ENCODE measurements at regions not wholly inside any gene's neighbourhood (a gene's known extent, or its start where the extent isn't known, plus 50 kb on each side); places are given as distances from the start of the nearest gene placed in this dataset.

DNA sequence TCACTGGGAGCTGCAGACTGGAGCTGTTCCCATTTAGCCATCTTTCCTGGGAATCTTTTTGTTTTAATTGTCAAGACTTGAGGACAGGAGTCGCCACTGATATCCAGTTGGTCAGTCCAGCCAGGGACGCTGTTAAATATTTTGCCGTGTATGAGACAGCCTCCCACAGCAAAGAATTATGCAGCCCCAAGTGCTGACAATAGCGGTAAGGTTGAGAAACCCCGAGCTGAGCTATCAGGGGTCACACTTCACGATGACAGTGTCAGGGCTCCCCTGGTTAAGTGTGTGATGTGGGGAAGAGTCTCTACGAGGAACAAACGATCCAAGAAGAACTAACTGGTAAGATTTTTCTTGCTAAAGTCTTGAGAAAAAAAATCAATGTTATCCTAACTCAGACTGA lies 372.0 kb upstream of the MPDZ start:
- H2AFZ ChIP-seq (ENCODE audit: low read depth, low read length) = no peak overlapping the region
- no peak for ATAC-seq
- no peak overlapping the region for H3K9ac ChIP-seq (ENCODE audit: insufficient read depth in 1 of 2, low read depth in 2 of 2, low read length in 2 of 2)
- H3K36me3 ChIP-seq (ENCODE audit: control insufficient read depth, insufficient read depth, low read length) = no peaks in the 10 kb centered on the region
- in situ Hi-C loops (cut with MboI) (no loop called here), intact Hi-C loops (cut with micrococcal nuclease) (no loop called here)
- H3K9me1 ChIP-seq (ENCODE audit: control insufficient read depth, insufficient read depth, low read length) = no peaks in the 10 kb centered on the region
- no peak overlapping the region for H3K4me3 ChIP-seq
- H4K20me1 ChIP-seq (replicated peaks; ENCODE audit: control insufficient read depth, insufficient read depth, low read length) = no peaks in the 10 kb centered on the region
- ChIA-PET CTCF (ENCODE audit: low intra/inter-chr PET ratio) (no interaction called here), POLR2A (interaction anchor here (0.5 kb wide), 1 partner anchor 14 kb away, joined by 3 read pairs; no protein-coding TSS in a partner anchor)
- no peaks in the 10 kb centered on the region for H3K27me3 ChIP-seq (ENCODE audit: control insufficient read depth in 2 of 2, insufficient read depth in 2 of 2, low read length in 2 of 2)
- H3K4me1 ChIP-seq (replicated peaks in 1 of 2; ENCODE audit: control insufficient read depth in 2 of 2, insufficient read depth in 2 of 2, low read length in 2 of 2) = no peaks in the 10 kb centered on the region
- H3K4me2 ChIP-seq (ENCODE audit: insufficient read depth, low read length) = no peak overlapping the region
- FAIRE-seq = no peak
- WGBS (ENCODE audit: insufficient coverage, low coverage, missing lambda C conversion rate) = 0% methylated on average over 7 of the region's 8 CpGs
- no peaks in the 10 kb centered on the region for H3K9me3 ChIP-seq (replicated peaks; ENCODE audit: control insufficient read depth, insufficient read depth, low read depth, low read length)
- H3K27ac ChIP-seq (ENCODE audit: extremely low read depth, low read depth, low read length) = no peak overlapping the region
- DNase-seq (ENCODE audit: extremely low read depth in 1 of 4, low spot score in 3 of 4) = no peak
- BruUV-seq (replicated peaks) = no TSS peak
- H3K79me2 ChIP-seq (ENCODE audit: control insufficient read depth, insufficient read depth, low read length) = no peaks in the 10 kb centered on the region
- TF ChIP-seq ZBTB7A (IDR thresholded peaks at IDR 0.05; ENCODE audit: borderline replicate concordance, control insufficient read depth, low read depth, low read length) (no peak), TCF7 (IDR thresholded peaks at IDR 0.05; ENCODE audit: borderline replicate concordance) (no peak), BHLHE40 (IDR thresholded peaks at IDR 0.05; ENCODE audit: low read length) (no peak), ADNP (tag; IDR thresholded peaks at IDR 0.05) (no peak), ZNF274 (IDR thresholded peaks at IDR 0.05; ENCODE audit: borderline replicate concordance, low read depth, low read length) (no peak), ZNF778 (CRISPR knock-in tag; IDR thresholded peaks at IDR 0.05) (no peak), KDM5B (IDR thresholded peaks at IDR 0.05; ENCODE audit: insufficient replicate concordance, low read depth, low read length) (no peak), GABPB1 (CRISPR knock-in tag; IDR thresholded peaks at IDR 0.05) (no peak), ZC3H4 (CRISPR knock-in tag; IDR thresholded peaks at IDR 0.05; ENCODE audit: borderline replicate concordance) (no peak), SLC30A9 (CRISPR knock-in tag; IDR thresholded peaks at IDR 0.05) (no peak), CXXC5 (CRISPR knock-in tag; IDR thresholded peaks at IDR 0.05) (no peak)
- TF ChIP-seq, protein P1, sequence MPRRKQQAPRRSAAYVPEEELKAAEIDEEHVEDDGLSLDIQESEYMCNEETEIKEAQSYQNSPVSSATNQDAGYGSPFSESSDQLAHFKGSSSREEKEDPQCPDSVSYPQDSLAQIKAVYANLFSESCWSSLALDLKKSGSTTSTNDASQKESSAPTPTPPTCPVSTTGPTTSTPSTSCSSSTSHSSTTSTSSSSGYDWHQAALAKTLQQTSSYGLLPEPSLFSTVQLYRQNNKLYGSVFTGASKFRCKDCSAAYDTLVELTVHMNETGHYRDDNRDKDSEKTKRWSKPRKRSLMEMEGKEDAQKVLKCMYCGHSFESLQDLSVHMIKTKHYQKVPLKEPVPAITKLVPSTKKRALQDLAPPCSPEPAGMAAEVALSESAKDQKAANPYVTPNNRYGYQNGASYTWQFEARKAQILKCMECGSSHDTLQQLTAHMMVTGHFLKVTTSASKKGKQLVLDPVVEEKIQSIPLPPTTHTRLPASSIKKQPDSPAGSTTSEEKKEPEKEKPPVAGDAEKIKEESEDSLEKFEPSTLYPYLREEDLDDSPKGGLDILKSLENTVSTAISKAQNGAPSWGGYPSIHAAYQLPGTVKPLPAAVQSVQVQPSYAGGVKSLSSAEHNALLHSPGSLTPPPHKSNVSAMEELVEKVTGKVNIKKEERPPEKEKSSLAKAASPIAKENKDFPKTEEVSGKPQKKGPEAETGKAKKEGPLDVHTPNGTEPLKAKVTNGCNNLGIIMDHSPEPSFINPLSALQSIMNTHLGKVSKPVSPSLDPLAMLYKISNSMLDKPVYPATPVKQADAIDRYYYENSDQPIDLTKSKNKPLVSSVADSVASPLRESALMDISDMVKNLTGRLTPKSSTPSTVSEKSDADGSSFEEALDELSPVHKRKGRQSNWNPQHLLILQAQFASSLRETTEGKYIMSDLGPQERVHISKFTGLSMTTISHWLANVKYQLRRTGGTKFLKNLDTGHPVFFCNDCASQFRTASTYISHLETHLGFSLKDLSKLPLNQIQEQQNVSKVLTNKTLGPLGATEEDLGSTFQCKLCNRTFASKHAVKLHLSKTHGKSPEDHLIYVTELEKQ (CRISPR knock-in tag; IDR thresholded peaks at IDR 0.05) = no peak
- TF ChIP-seq, protein P2, sequence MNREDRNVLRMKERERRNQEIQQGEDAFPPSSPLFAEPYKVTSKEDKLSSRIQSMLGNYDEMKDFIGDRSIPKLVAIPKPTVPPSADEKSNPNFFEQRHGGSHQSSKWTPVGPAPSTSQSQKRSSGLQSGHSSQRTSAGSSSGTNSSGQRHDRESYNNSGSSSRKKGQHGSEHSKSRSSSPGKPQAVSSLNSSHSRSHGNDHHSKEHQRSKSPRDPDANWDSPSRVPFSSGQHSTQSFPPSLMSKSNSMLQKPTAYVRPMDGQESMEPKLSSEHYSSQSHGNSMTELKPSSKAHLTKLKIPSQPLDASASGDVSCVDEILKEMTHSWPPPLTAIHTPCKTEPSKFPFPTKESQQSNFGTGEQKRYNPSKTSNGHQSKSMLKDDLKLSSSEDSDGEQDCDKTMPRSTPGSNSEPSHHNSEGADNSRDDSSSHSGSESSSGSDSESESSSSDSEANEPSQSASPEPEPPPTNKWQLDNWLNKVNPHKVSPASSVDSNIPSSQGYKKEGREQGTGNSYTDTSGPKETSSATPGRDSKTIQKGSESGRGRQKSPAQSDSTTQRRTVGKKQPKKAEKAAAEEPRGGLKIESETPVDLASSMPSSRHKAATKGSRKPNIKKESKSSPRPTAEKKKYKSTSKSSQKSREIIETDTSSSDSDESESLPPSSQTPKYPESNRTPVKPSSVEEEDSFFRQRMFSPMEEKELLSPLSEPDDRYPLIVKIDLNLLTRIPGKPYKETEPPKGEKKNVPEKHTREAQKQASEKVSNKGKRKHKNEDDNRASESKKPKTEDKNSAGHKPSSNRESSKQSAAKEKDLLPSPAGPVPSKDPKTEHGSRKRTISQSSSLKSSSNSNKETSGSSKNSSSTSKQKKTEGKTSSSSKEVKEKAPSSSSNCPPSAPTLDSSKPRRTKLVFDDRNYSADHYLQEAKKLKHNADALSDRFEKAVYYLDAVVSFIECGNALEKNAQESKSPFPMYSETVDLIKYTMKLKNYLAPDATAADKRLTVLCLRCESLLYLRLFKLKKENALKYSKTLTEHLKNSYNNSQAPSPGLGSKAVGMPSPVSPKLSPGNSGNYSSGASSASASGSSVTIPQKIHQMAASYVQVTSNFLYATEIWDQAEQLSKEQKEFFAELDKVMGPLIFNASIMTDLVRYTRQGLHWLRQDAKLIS (CRISPR knock-in tag; IDR thresholded peaks at IDR 0.05) = no peak

All from K562 (cell line).